ENCODE measurements at regions not wholly inside any gene's neighbourhood (a gene's known extent, or its start where the extent isn't known, plus 50 kb on each side); places are given as distances from the start of the nearest gene placed in this dataset.
"Not testable (repeated sequence)": the region's sequence is repeated elsewhere in the genome, so short reads cannot be mapped to it uniquely, and the experiment has no call there.

DNA sequence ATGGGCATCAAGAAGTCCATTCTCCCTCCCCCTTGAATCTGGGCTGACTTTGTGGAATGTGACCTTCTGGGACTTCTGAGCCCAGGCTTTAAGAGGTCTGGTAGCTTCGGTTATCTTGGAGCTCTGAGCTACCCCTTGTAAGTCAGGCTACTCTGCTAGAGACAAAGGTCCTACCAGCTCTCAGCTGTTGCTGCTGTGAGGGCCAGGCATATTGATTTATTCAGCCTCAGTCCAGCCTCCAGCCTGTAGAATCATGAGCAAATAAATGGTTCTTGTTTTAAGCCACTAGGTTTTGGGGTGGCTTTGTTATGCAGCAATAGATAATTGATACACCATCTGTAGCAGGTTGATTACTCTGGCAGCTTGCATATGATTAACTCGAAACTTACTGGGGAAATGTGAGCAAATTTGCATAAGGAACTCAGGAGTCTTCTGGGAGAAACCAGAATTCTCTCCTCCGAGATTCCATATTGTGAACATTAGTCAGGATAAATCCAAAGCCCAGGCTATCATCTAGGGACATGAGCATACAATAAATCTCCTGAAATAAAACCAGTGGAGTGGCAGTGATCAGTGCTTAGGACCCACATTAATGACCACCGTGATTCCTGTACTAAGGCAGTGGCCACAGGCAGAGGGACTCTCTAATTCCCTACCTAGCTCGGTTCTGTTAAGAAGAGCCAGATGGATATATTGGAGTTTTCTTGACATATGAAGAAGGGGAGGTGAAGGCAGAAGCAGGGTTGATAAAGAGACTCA is 336.1 kb downstream of the CDC5L start:
- no peak for DNase-seq

- DNase-seq, result no peak
Measured at GRCh38 chr6:44725070-44725469, 337.6 kb downstream of the CDC5L start.

DNA sequence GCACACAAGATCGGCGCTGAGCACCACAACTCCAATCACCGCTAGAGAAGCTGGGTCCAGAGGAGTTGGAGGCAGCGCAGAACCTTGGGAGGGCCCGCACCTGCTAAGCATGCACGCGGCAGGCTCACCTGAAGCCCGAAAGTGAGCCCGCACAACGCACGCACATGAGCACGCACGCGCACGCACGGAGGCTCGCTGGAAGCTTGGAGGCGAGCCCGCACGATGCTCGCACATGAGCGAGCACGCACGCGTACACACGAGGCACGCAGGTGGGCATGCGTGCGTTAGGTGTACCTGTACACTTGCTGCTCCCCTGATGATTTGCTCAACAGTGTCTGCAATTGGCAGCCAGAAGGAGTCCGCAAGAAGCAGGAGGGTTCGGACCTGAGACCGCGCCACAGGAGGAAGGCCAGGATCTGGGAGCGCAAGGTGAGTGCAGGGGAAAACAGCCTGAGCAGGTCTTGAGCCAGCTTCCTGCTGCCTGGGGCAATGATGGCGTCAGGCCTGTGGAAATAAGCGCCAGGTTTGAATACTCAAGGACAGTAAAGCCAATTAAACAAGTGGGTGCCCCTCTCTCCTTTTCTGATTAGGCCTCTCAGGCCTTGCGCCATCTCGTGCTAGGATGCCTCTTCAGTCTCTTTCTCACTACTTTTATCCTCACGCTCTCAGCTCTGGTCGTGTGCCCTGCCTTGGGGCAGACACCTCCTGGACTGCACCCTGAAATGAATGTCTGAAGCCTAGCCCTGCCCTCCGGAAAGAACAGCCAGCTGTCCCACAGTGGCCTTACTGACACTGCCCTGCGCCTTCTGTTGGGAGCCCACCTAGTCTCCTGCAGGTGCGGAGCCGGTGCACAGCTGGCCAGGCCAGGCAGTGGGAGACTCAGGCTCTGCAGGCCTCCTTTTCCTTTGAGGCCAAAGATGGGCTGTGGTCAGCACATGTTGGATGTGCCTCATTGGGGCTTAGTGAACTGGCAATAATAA is 340.4 kb downstream of the CDC5L start:
- no peak for DNase-seq

GRCh38 chr6:44730771-44731391 is 343.4 kb downstream of the CDC5L start:
- no peak for DNase-seq

- no peak for DNase-seq
Measured at GRCh38 chr6:44731485-44732095, 344.1 kb downstream of the CDC5L start.

- DNase-seq, result no peak
Measured at GRCh38 chr6:44732243-44732642, 344.7 kb downstream of the CDC5L start.

GRCh38 chr6:44733126-44733525 is 345.6 kb downstream of the CDC5L start:
- no peak for DNase-seq

GRCh38 chr6:44733868-44734267 is 346.4 kb downstream of the CDC5L start:
- no peak for DNase-seq

- DNase-seq, result no peak
Measured at GRCh38 chr6:44734886-44735629, 347.6 kb downstream of the CDC5L start.

GRCh38 chr6:44735630-44735963 is 348.1 kb downstream of the CDC5L start:
- DNase-seq, result no peak

DNA sequence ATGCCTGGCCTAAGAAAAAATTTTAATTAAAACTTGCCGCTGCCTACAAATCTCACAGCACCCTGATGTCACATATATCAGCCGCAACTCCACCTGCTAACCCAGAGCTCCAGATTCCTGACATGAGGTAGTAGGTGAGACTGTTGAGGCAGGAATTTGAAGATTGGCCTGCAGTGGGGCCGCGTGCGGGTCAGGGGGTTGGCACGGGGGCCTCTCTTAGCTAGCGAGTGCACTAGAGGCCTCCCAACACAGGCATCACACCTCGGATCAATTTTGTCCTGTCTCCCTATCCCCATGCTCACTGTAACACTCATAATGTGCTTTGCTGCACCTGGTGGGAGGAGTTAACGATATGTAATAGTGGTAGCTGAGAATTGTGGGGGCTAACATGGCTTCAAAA is 349.8 kb downstream of the CDC5L start:
- no peak for DNase-seq

DNA sequence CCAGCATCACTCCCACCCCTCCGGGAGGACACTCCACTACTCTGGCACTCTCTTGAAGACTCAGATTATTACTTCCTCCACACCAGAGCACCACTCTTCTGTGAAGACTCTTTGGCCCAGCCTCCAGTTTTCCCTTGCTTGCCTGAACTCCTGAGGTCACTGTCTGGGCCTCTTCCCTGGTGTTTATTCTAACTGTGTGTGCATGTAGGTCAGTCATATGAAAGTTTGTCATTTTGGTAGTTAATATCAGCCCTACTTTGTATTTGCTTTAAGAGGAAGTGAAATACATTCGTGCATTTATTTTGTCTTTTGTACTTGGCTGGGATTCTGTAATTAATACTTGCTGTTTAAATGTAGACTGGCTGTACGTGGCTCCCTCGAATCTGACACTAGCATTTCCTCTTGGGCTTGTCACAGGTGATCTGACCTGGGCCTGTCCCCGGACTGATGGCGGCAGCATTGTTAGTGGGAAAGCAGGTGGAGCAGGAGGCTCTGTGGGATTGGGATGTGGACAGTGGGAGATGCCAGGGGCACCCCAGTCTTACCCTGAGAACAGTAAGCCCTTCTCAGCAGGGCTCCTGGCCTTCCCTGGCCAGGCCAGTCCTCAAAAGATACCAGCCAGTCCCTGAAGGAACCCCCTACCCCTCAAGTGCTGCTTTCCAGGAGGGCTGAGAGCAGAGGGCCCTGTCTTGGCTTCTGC is 350.5 kb downstream of the CDC5L start:
- DNase-seq, result no peak

DNA sequence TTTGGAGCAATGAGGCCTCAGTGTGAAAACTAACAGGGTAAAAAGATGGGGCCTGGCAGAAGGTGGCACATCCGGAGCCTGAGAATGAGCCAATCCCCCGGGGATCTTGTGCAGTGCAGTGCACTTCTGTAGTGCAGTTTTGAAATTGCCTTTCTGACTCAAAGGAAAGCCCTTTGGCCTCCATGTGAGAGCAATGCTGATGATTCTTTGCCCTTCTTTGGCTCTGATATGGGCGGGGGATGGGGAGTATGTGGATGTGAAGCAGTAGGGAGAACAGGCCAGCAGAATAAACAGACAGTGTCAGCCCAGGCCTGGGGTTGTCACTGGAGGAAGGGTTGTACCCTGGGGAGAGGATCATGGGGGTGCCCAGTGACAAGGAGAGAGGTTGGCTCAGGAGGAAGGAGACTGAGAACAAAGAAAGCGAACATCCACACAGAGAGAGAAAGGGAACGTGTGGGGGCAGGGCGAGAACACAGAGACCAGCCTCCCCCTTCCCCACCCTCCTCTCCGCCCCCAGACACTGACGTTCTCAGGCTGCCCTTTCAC is 351.2 kb downstream of the CDC5L start:
- no peak for DNase-seq

GRCh38 chr6:44739181-44739580 is 351.7 kb downstream of the CDC5L start:
- DNase-seq, result no peak

- no peak for DNase-seq
Measured at GRCh38 chr6:44740566-44741120, 353.1 kb downstream of the CDC5L start.

- DNase-seq, result no peak
Measured at GRCh38 chr6:44742201-44742600, 354.7 kb downstream of the CDC5L start.

DNA sequence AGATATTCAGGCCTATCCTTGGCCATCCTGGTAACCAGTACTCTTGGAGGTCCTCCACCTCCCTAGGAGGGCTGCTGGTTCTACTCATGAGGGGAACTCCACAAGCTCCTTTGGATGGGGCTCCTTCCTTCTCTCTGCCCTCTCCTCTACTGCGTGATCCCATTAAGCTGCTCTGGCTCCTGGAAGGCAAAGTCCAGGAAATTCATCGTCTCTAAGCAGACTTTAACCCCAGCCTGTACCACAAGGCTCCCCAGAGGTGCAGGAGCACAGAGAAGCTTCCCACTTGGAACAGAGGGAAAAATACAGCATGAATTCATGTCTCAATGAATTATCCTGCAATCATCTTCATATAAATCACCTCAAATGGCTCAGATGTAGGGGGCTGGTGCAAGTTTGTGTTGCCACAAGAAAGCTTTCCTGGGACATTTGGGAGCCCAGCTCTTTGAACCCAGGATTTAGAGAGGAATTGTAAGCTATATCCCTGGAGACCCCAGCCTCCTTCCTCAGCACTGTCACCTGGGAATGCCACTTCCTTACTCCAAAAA is 355.4 kb downstream of the CDC5L start:
- no peak for DNase-seq

DNA sequence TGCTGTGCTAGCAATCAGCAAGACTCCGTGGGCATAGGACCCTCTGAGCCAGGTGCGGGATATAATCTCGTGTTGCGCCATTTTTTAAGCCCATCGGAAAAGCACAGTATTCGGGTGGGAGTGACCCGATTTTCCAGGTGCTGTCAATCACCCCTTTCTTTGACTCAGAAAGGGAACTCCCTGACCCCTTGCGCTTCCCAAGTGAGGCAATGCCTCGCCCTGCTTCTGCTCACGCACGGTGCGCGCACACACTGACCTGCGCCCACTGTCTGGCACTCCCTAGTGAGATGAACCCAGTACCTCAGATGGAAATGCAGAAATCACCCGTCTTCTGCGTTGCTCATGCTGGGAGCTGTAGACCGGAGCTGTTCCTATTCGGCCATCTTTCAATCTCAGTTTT is 372.6 kb downstream of the CDC5L start:
- DNase-seq, result not testable (repeated sequence)

DNA sequence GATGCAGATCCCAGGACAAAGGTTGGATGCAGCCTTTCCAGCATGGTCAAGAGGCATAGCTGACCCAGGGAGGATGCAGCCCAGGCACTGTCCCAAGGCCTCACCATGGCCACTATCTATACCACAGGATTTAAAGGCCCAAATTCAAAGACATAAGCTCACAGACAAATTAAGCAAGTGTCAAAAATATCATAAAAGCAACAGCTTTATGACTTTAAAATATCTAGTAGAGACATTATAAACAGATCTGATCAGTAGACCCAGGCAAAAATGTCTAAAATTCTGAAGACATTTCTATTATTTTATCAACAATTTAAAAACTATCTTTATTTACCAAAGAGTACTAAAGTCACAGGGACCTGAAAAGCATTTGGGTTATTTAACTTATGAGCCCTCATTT is 373.5 kb downstream of the CDC5L start:
- no peak for DNase-seq

- no peak for DNase-seq
Measured at GRCh38 chr6:44762496-44762895, 375.0 kb downstream of the CDC5L start.
